ENCODE measurements at regions not wholly inside any gene's neighbourhood (a gene's known extent, or its start where the extent isn't known, plus 50 kb on each side); places are given as distances from the start of the nearest gene placed in this dataset.
"Not testable (repeated sequence)": the region's sequence is repeated elsewhere in the genome, so short reads cannot be mapped to it uniquely, and the experiment has no call there.

GRCh38 chr3:18738393-18739098 is 313.4 kb upstream of the SATB1 start:
- no peak for DNase-seq (ENCODE audit: low read depth in 2 of 2)

GRCh38 chr3:18735005-18735404 is 309.9 kb upstream of the SATB1 start:
- DNase-seq (ENCODE audit: low read depth in 2 of 2) = no peak

- no peak for DNase-seq (ENCODE audit: low read depth in 2 of 2)
Observed at GRCh38 chr3:18734309-18734708, 309.2 kb upstream of the SATB1 start.

GRCh38 chr3:18732474-18732873 is 307.3 kb upstream of the SATB1 start:
- no peak for DNase-seq (ENCODE audit: low read depth in 2 of 2)

- DNase-seq (ENCODE audit: low read depth in 2 of 2) = no peak
Observed at GRCh38 chr3:18730491-18730890, 305.4 kb upstream of the SATB1 start.

- DNase-seq (ENCODE audit: low read depth in 2 of 2) = no peak
Observed at GRCh38 chr3:18729671-18730070, 304.5 kb upstream of the SATB1 start.

GRCh38 chr3:18725668-18726407 is 300.7 kb upstream of the SATB1 start:
- no peak for DNase-seq (ENCODE audit: low read depth in 2 of 2)

GRCh38 chr3:18724456-18724855 is 299.3 kb upstream of the SATB1 start:
- no peak for DNase-seq (ENCODE audit: low read depth in 2 of 2)

- no peak for DNase-seq (ENCODE audit: low read depth in 2 of 2)
Observed at GRCh38 chr3:18723206-18723810, 298.2 kb upstream of the SATB1 start.

- DNase-seq (ENCODE audit: low read depth in 2 of 2) = no peak
Observed at GRCh38 chr3:18720543-18720942, 295.4 kb upstream of the SATB1 start.

GRCh38 chr3:18717598-18717997 is 292.5 kb upstream of the SATB1 start:
- DNase-seq (ENCODE audit: low read depth in 2 of 2) = no peak

GRCh38 chr3:18716821-18717220 is 291.7 kb upstream of the SATB1 start:
- no peak for DNase-seq (ENCODE audit: low read depth in 2 of 2)

GRCh38 chr3:18716101-18716500 is 291.0 kb upstream of the SATB1 start:
- no peak for DNase-seq (ENCODE audit: low read depth in 2 of 2)

- no peak for DNase-seq (ENCODE audit: low read depth in 2 of 2)
Observed at GRCh38 chr3:18715208-18715607, 290.1 kb upstream of the SATB1 start.

GRCh38 chr3:18713577-18713951 is 288.4 kb upstream of the SATB1 start:
- DNase-seq (ENCODE audit: low read depth in 2 of 2) = no peak

- DNase-seq (ENCODE audit: low read depth in 2 of 2) = peak; percentile 12 to 20
Observed at GRCh38 chr3:18712713-18713576, 287.8 kb upstream of the SATB1 start.

GRCh38 chr3:18704326-18704725 is 279.2 kb upstream of the SATB1 start:
- DNase-seq (ENCODE audit: low read depth in 2 of 2) = no peak

- DNase-seq (ENCODE audit: low read depth in 2 of 2) = no peak
Observed at GRCh38 chr3:18703798-18704197, 278.7 kb upstream of the SATB1 start.

- not testable (repeated sequence) for DNase-seq (ENCODE audit: low read depth in 2 of 2)
Observed at GRCh38 chr3:18693588-18694329, 268.6 kb upstream of the SATB1 start.

- no peak for DNase-seq (ENCODE audit: low read depth in 2 of 2)
Observed at GRCh38 chr3:18687286-18687685, 262.1 kb upstream of the SATB1 start.

GRCh38 chr3:18683900-18684299 is 258.8 kb upstream of the SATB1 start:
- DNase-seq (ENCODE audit: low read depth in 2 of 2) = no peak
